Gastroesophageal sphincter (tissue), 3 donors: ENCODE measurements at regions not wholly inside any gene's neighbourhood (a gene's known extent, or its start where the extent isn't known, plus 50 kb on each side); places are given as distances from the start of the nearest gene placed in this dataset.

Experiments
- CTCF ChIP-seq, 4 experiments: fragments of 200-600 bp in 2 of 4; fragments of 450-650 bp in 2 of 4; sonication (generic) in 1 of 4; IDR thresholded peaks; one replicate each; pipeline ENCODE4 v1.5.1; 2017 to 2019; ENCODE audit warnings: antibody characterized with exemption in 4 of 4, mild to moderate bottlenecking in 2 of 4, moderate library complexity in 2 of 4
- EP300 ChIP-seq: sonication (generic); formaldehyde crosslinking; IDR thresholded peaks from one replicate; pipeline ENCODE4 v1.6.1; 2017; ENCODE audit warnings: antibody characterized with exemption, mild to moderate bottlenecking

DNA sequence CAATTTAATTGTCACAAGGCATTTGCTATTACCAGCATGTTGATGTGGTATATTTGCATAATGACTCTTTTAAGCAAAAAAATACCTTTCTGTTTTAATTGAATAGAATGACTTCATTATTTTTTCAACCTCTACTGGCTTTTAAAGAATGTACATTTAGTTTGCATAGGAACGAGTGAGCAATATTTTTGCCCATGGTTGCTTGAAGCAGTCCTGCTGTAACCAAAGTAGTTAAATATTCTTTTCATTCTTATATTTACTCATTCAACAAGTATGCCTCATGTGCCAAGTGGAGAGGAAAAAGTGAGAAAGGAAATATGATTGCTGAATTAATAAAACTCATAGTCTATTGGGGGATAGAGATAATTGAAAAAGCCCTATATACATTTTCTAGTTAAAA lies 184.7 kb downstream of the DSEL start:
- no peak for TF ChIP-seq CTCF (IDR thresholded peaks at IDR 0.05)
- no peak for TF ChIP-seq EP300
